BJ (cell line): ENCODE measurements at regions not wholly inside any gene's neighbourhood (a gene's known extent, or its start where the extent isn't known, plus 50 kb on each side); places are given as distances from the start of the nearest gene placed in this dataset.

Experiments used
- CTCF ChIA-PET: fragments of 350-600 bp; formaldehyde crosslinking; extraction: SDS; loops from one replicate; lab custom pipeline; 2021; ENCODE audit warnings: antibody characterized with exemption, inconsistent platforms; lab: Yijun Ruan, JAX
- POLR2A ChIA-PET: fragments of 300-600 bp; sonication (Branson Sonifier 250); formaldehyde crosslinking; extraction: SDS; loops from one replicate; lab custom pipeline; 2021; ENCODE audit warnings: antibody characterized with exemption; lab: Charles Lee
- DNase-seq: peaks from one replicate; pipeline ENCODE4 v3.0.0-alpha.2; 2011; ENCODE audit warnings: low read depth
- H3K27me3 ChIP-seq: 2 replicates; pipeline ENCODE4 v1.6.0; 2011; ENCODE audit warnings: low read length; ENCODE audit not compliant: control insufficient read depth, insufficient read depth
- H3K36me3 ChIP-seq: 2 replicates; pipeline ENCODE4 v1.5.1; 2011; ENCODE audit warnings: low read length; ENCODE audit not compliant: control insufficient read depth, insufficient read depth
- H3K4me3 ChIP-seq: 2 replicates; pipeline ENCODE4 v1.5.1; 2011; ENCODE audit warnings: low read depth, mild to moderate bottlenecking, control low read depth, low read length
- CTCF ChIP-seq: IDR thresholded peaks from 2 replicates; pipeline ENCODE4 v1.5.1; 2011; ENCODE audit warnings: low read depth, mild to moderate bottlenecking, control low read depth, inconsistent platforms, low read length, moderate library complexity; ENCODE audit not compliant: insufficient read depth

- Histone ChIP-seq H3K4me3 (no peak overlapping the region), H3K36me3 (no peaks in the 10 kb centered on the region), H3K27me3 (no peaks in the 10 kb centered on the region; the same call in 1 of the 2 replicates)
- POLR2A ChIA-PET = no interaction called here
- CTCF ChIA-PET = interaction anchor here (0.6 to 1.5 kb wide), 3 partner anchors 329 to 448 kb away, joined by 3 read pairs; no protein-coding TSS in a partner anchor
- no peak for DNase-seq
- no peak for TF ChIP-seq CTCF
Measured at GRCh38 chr12:91778091-91778832, 367.4 kb downstream of the BTG1 start.

GRCh38 chr12:91777268-91777992 is 368.2 kb downstream of the BTG1 start:
- no peaks in the 10 kb centered on the region for H3K27me3 ChIP-seq
- H3K4me3 ChIP-seq = no peak overlapping the region
- ChIA-PET CTCF (interaction anchor here (1.1 to 1.5 kb wide), 2 partner anchors 15 to 395 kb away, joined by 3 read pairs; no protein-coding TSS in a partner anchor), POLR2A (no interaction called here)
- no peak for TF ChIP-seq CTCF
- no peak for DNase-seq
- H3K36me3 ChIP-seq = no peaks in the 10 kb centered on the region

- ChIA-PET CTCF (interaction anchor here (0.7 to 0.9 kb wide), 3 partner anchors 27 to 300 kb away, joined by 3 read pairs; no protein-coding TSS in a partner anchor), POLR2A (no interaction called here)
- DNase-seq = peak; percentile 10
- TF ChIP-seq CTCF = no peak
- no peak overlapping the region for H3K4me3 ChIP-seq
- H3K36me3 ChIP-seq = no peaks in the 10 kb centered on the region
- no peaks in the 10 kb centered on the region for H3K27me3 ChIP-seq
Measured at GRCh38 chr12:91774434-91774921, 371.2 kb downstream of the BTG1 start.

- no peak for DNase-seq
Measured at GRCh38 chr12:91773749-91774429, 371.8 kb downstream of the BTG1 start.

More at GRCh38 chr12:91773749-91774429, 371.8 kb downstream of the BTG1 start:
- POLR2A ChIA-PET = no interaction called here
- TF ChIP-seq CTCF = no peak
- Histone ChIP-seq H3K4me3 (no peak overlapping the region), H3K36me3 (no peaks in the 10 kb centered on the region), H3K27me3 (no peaks in the 10 kb centered on the region)
- CTCF ChIA-PET = interaction anchor here (0.7 to 0.9 kb wide), 3 partner anchors 26 to 301 kb away, joined by 3 read pairs; no protein-coding TSS in a partner anchor
